BJ (cell line): ENCODE measurements at regions not wholly inside any gene's neighbourhood (a gene's known extent, or its start where the extent isn't known, plus 50 kb on each side); places are given as distances from the start of the nearest gene placed in this dataset.
"Not testable (repeated sequence)": the region's sequence is repeated elsewhere in the genome, so short reads cannot be mapped to it uniquely, and the experiment has no call there.

Experiments used
- CTCF ChIA-PET: fragments of 350-600 bp; formaldehyde crosslinking; extraction: SDS; loops from one replicate; lab custom pipeline; 2021; ENCODE audit warnings: antibody characterized with exemption, inconsistent platforms; lab: Yijun Ruan, JAX
- POLR2A ChIA-PET: fragments of 300-600 bp; sonication (Branson Sonifier 250); formaldehyde crosslinking; extraction: SDS; loops from one replicate; lab custom pipeline; 2021; ENCODE audit warnings: antibody characterized with exemption; lab: Charles Lee
- DNase-seq: peaks from one replicate; pipeline ENCODE4 v3.0.0-alpha.2; 2011; ENCODE audit warnings: low read depth
- H3K27me3 ChIP-seq: 2 replicates; pipeline ENCODE4 v1.6.0; 2011; ENCODE audit warnings: low read length; ENCODE audit not compliant: control insufficient read depth, insufficient read depth
- H3K36me3 ChIP-seq: 2 replicates; pipeline ENCODE4 v1.5.1; 2011; ENCODE audit warnings: low read length; ENCODE audit not compliant: control insufficient read depth, insufficient read depth
- H3K4me3 ChIP-seq: 2 replicates; pipeline ENCODE4 v1.5.1; 2011; ENCODE audit warnings: low read depth, mild to moderate bottlenecking, control low read depth, low read length
- CTCF ChIP-seq: IDR thresholded peaks from 2 replicates; pipeline ENCODE4 v1.5.1; 2011; ENCODE audit warnings: low read depth, mild to moderate bottlenecking, control low read depth, inconsistent platforms, low read length, moderate library complexity; ENCODE audit not compliant: insufficient read depth

GRCh38 chr1:102463328-102463727 is 466.6 kb upstream of the OLFM3 start:
- Histone ChIP-seq H3K4me3 (no peak overlapping the region), H3K27me3 (no peaks in the 10 kb centered on the region)

GRCh38 chr1:102442317-102442716 is 445.6 kb upstream of the OLFM3 start:
- CTCF ChIA-PET, POLR2A ChIA-PET, H3K36me3 ChIP-seq, H3K27me3 ChIP-seq, H3K4me3 ChIP-seq, DNase-seq: not testable (repeated sequence)

More at GRCh38 chr1:102463328-102463727, 466.6 kb upstream of the OLFM3 start:
- DNase-seq: no peak
- no peak for TF ChIP-seq CTCF
- POLR2A ChIA-PET: no interaction called here
- no peaks in the 10 kb centered on the region for H3K36me3 ChIP-seq
- CTCF ChIA-PET: no interaction called here

- Histone ChIP-seq H3K36me3 (no peaks in the 10 kb centered on the region), H3K4me3 (no peak overlapping the region), H3K27me3 (no peaks in the 10 kb centered on the region)
- no peak for DNase-seq
- ChIA-PET CTCF (no interaction called here), POLR2A (no interaction called here)
- no peak for TF ChIP-seq CTCF
Observed at GRCh38 chr1:102435483-102435882, 438.8 kb upstream of the OLFM3 start.

DNA sequence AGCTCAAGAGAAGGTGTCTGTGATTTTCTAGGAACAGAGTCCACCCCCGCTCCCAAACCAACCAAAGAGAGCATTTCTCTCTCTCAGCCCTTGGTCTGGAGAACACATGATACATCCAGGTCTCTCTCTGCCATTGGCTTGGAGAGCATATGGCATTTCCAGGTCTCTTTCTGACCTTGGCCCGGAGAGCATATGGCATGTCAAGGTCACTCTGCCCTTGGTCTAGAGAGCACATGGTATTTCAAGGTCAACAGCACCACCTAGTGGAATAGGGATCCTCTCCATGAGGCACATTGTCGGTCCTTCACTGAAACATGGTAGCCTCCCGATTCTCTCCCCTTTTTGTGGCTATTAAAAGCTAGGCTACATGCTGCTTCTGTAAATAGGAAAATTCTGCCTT is 437.7 kb upstream of the OLFM3 start:
- POLR2A ChIA-PET: no interaction called here
- no peak overlapping the region for H3K4me3 ChIP-seq
- peak; percentile 23; the same call in 1 of the 2 replicates for TF ChIP-seq CTCF
- CTCF ChIA-PET: interaction anchor here (0.6 to 0.7 kb wide), 2 partner anchors 190 to 1027 kb away, joined by 3 to 4 read pairs; no protein-coding TSS in a partner anchor
- no peaks in the 10 kb centered on the region for H3K36me3 ChIP-seq
- DNase-seq: no peak
- no peaks in the 10 kb centered on the region for H3K27me3 ChIP-seq

GRCh38 chr1:102431253-102431652 is 434.5 kb upstream of the OLFM3 start:
- ChIA-PET POLR2A (no interaction called here), CTCF (interaction anchor here (0.5 kb wide), 1 partner anchor 702 kb away, joined by 3 read pairs; no protein-coding TSS in a partner anchor)
- TF ChIP-seq CTCF: no peak
- no peak for DNase-seq
- Histone ChIP-seq H3K36me3 (no peaks in the 10 kb centered on the region), H3K4me3 (no peak overlapping the region), H3K27me3 (no peaks in the 10 kb centered on the region)

DNA sequence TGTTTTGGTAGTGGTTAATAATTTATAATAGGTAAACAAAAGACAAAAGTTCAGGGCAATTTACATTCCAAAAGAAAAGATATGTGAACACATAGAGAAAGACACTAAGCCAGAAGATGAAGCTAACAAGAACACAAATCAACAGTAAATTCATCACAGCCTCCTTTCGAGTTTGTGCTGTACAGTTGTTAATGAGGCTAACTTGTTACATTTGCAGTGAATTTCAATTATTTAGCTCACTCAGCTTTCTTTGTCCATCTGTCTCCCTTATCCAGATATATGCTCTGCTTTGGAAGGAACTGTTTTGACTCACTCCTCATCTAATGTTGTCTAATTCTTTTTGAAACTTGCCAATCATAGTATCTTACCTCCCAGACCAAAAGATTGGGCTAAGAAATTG is 423.3 kb upstream of the OLFM3 start:
- no peak for TF ChIP-seq CTCF
- no peak for DNase-seq
- no peaks in the 10 kb centered on the region for H3K36me3 ChIP-seq
- no peak overlapping the region for H3K4me3 ChIP-seq
- ChIA-PET CTCF (no interaction called here), POLR2A (no interaction called here)
- no peaks in the 10 kb centered on the region for H3K27me3 ChIP-seq
